NCI-H345 treated with DMSO at 0.1 percent for 48 hours (cell line): ENCODE measurements at regions not wholly inside any gene's neighbourhood (a gene's known extent, or its start where the extent isn't known, plus 50 kb on each side); places are given as distances from the start of the nearest gene placed in this dataset.
"Not testable (repeated sequence)": the region's sequence is repeated elsewhere in the genome, so short reads cannot be mapped to it uniquely, and the experiment has no call there.

Experiments used
- DNase-seq: peaks from one replicate; lab custom pipeline; 2025; ENCODE audit not compliant: unreplicated experiment; lab: John Stamatoyannopoulos, UW

GRCh38 chr4:126396121-126396520 lies 1081.4 kb downstream of the FAT4 start:
- DNase-seq = no peak

GRCh38 chr4:126396703-126397102 lies 1081.9 kb downstream of the FAT4 start:
- no peak for DNase-seq

GRCh38 chr4:126404549-126404948 lies 1089.8 kb downstream of the FAT4 start:
- no peak for DNase-seq

- DNase-seq = no peak
Observed at GRCh38 chr4:126405369-126405982, 1090.7 kb downstream of the FAT4 start.

- no peak for DNase-seq
Observed at GRCh38 chr4:126409746-126410145, 1095.0 kb downstream of the FAT4 start.

- no peak for DNase-seq
Observed at GRCh38 chr4:126411047-126411446, 1096.3 kb downstream of the FAT4 start.

GRCh38 chr4:126412310-126412709 lies 1097.6 kb downstream of the FAT4 start:
- not testable (repeated sequence) for DNase-seq

- DNase-seq = no peak
Observed at GRCh38 chr4:126414741-126415140, 1100.0 kb downstream of the FAT4 start.

GRCh38 chr4:126419266-126419665 lies 1104.5 kb downstream of the FAT4 start:
- no peak for DNase-seq

GRCh38 chr4:126427853-126428252 lies 1113.1 kb downstream of the FAT4 start:
- no peak for DNase-seq

- no peak for DNase-seq
Observed at GRCh38 chr4:126431049-126431448, 1116.3 kb downstream of the FAT4 start.

- no peak for DNase-seq
Observed at GRCh38 chr4:126435491-126435890, 1120.7 kb downstream of the FAT4 start.

- no peak for DNase-seq
Observed at GRCh38 chr4:126440297-126440696, 1125.5 kb downstream of the FAT4 start.

- DNase-seq = no peak
Observed at GRCh38 chr4:126441173-126442035, 1126.6 kb downstream of the FAT4 start.

GRCh38 chr4:126445596-126445995 lies 1130.8 kb downstream of the FAT4 start:
- DNase-seq = no peak

GRCh38 chr4:126446917-126447316 lies 1132.2 kb downstream of the FAT4 start:
- DNase-seq = no peak

GRCh38 chr4:126448086-126448845 lies 1133.5 kb downstream of the FAT4 start:
- DNase-seq = no peak

GRCh38 chr4:126451237-126451873 lies 1136.6 kb downstream of the FAT4 start:
- DNase-seq = no peak

- no peak for DNase-seq
Observed at GRCh38 chr4:126455865-126456264, 1141.1 kb downstream of the FAT4 start.

- DNase-seq = no peak
Observed at GRCh38 chr4:126458993-126459392, 1144.2 kb downstream of the FAT4 start.

GRCh38 chr4:126465341-126465740 lies 1150.6 kb downstream of the FAT4 start:
- DNase-seq = no peak
